CD4-positive, alpha-beta T cell treated with Interleukin-6 for 4 hours (primary cell): ENCODE measurements at regions not wholly inside any gene's neighbourhood (a gene's known extent, or its start where the extent isn't known, plus 50 kb on each side); places are given as distances from the start of the nearest gene placed in this dataset.
"Not testable (repeated sequence)": the region's sequence is repeated elsewhere in the genome, so short reads cannot be mapped to it uniquely, and the experiment has no call there.

Experiments
- DNase-seq: peaks from one replicate; pipeline ENCODE4 v3.0.0-alpha.2; 2020; ENCODE audit warnings: mixed read lengths

DNA sequence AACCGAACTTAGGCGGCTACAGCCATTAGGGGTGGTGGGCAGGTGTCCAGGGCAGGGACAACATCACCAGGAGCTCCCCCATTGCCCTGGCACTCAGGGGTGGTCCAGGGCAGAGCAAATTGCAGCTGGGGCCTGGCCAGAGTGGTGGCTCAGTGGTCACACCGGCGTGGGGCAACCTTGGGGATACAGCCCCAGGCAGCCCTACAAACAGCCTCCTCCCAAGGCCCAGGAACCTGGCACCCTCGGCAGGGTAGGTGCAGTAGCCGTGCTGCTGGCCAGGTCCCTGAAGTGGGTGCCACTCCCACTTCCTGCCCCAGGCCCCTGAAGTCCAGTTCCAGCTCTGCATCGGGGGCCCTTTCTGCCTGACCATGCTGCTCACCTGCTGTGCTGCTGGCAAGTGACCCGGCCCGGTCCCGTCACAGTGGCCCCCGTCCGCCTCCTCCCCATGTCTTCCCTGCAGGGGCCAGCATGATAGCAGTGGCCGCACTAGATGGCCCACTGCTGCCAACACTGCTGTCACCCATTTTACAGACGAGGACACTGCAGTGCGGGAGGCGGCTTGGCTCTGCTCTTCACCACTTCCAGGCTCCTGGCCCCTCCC, 712.8 kb downstream of the MATN1 start:
- DNase-seq = no peak

- no peak for DNase-seq
Measured at GRCh38 chr1:30009720-30010119, 713.7 kb downstream of the MATN1 start.

- DNase-seq = no peak
Measured at GRCh38 chr1:30008998-30009657, 714.3 kb downstream of the MATN1 start.

DNA sequence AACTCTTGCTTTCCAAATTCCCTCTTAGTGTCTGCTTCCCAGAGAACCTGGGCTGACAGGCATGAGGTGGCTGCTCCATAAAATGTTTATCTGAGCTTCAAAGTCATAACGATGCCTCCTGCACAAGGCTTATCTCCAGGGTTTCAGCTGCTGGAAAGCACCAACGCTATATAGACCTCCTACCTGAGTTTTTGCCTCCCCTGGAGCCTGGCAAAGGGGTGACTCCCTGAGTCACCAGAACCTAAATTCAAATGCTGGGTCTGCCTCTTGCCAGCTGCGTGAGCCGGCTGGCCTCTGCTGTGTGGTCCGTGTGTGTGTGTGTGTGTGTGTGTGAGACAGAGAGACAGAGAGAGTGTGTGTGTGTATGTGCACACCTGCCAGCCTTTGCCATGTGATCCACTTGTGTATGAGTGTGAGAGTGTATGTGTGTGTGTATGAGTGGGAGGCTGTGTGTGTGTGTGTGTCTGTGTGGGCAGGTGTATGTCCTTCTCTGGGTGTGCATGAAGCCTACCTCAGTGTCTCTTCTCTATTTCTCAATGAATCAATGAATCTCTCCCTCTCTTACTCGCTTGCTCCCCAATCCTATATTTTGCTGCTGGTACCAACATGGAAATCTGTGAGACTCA, 714.9 kb downstream of the MATN1 start:
- no peak for DNase-seq

GRCh38 chr1:30005972-30006619, 717.3 kb downstream of the MATN1 start:
- DNase-seq = no peak

DNA sequence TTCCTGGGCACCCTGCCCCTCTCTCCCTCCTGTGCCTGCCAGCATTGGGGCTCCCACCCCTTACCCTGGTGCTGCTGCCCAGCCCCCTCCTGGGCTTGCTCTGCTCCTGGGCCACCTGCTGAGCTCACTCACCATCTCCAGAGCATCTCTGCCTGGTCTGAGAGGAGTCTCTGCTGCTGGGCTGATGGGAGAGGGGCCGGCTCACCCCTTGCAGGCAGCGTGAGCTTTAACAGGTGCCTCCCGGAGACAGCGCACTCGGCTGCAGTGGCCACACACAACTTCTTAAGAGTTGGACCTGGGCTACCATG, 721.7 kb downstream of the MATN1 start:
- no peak for DNase-seq

- no peak for DNase-seq
Measured at GRCh38 chr1:30001011-30001731, 722.2 kb downstream of the MATN1 start.

DNA sequence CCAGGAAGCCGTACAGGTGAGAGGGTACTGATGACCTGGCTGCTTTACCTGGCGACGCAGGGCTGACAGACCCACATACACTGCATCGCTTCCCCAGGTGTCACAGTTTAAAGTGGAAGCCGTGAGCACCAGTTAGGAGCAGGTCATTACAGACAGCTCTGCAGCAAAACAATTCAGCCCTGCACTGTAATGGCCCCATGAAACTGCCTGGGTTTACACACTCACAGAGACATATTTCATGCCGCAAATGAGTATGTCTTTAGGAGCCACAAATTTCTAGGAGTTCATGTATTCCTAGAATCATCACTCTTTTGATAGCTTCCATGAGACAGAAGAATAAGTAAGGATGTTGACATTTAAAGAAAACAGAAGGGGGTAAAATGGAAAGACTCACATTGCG, 723.1 kb downstream of the MATN1 start:
- no peak for DNase-seq

DNA sequence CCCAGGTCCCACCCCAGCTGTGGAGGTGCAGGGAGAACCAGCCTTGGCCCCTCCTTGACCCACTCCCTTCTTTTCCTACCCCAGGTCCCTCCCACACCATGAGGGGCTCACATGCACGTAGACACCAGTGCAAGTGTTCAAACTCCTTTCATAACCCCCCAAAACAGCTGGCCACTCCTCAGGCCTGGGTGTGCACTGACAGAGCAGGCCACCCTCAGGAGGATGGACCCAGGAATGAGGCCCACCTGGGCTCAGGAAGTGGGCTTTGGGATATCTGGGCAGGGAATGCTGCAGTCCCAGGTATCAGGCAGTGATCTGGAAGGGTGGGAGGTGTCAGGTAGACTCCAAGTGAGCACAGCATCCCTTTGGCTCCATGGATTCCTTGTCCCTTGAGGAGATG, 723.8 kb downstream of the MATN1 start:
- no peak for DNase-seq

DNA sequence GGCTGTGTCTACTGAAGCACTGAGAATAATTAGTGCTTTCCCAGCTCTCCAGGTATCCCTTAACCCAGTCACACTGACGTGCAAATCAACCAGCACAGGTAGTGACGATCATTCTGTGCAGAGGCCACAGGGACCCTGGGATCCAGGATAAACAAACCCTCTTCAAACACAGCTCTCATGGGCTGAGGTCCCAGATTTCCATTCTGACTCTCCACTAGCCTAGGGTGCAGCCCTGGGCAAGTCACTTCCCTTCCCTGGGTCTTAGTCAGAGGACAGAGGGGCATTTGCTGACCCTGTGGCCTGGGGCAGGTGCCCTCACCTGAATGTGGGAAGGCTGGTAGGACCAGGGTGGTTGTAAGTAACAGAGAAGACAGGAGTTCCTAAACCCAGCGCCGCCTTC, 724.7 kb downstream of the MATN1 start:
- DNase-seq = no peak

- not testable (repeated sequence) for DNase-seq
Measured at GRCh38 chr1:29997818-29998217, 725.6 kb downstream of the MATN1 start.

DNA sequence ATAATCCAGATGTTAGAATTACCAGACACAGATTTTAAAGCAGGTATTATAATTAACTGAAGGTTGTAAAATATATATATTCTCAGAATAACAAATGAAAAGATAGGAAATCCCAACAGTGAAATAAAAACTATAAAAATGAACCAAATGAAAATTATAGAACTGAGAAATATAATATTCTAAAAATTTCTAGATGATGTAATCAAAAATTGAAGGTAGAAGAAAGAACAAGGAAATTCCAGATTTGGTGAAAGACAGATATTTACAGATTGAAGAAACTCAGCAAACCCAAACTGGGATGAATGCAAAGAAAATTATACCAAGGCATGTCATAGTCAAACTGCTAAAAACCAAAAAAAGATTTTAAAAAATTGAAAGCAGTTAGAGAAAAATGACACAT, 729.4 kb downstream of the MATN1 start:
- no peak for DNase-seq

DNA sequence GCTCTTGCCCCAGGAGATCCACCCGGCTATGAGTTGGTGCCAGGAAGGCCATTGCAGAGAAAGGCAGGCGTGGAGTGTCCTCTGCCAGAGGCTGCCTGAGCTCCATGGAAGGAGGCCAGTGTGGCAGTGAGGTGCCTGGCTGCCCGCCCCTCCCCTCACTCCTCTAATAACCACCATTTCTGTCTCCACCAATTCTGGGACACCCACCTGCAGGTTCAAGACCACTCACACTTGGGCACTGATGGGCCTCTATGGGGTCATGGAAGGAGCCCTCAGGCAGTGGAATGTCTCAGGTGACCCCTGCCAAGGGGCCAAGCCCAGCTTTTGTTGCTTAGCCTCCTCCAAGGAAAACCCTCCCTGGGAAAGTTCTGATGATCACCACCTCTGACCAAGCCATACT, 731.6 kb downstream of the MATN1 start:
- no peak for DNase-seq

DNA sequence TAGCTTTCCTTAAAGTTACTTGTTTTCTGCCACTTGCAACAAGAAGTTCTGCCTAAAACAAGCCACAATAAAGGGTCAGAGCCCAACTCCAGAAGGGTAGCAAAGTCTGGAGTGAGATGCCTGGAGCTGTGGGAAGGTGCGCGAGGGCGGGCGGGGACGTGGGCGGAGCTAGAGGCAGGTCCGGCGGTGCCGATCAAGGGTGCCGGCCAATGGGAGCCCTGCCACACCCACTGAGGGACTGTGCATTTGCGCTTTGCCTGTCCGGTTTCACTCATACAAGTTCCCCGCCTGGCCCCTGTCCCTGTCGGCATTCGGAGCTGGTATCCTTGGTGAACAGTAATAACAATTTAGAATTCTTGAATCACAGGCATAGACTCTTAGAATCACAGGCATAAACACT, 732.4 kb downstream of the MATN1 start:
- no peak for DNase-seq

GRCh38 chr1:29990304-29990703, 733.1 kb downstream of the MATN1 start:
- no peak for DNase-seq

GRCh38 chr1:29986986-29987385, 736.4 kb downstream of the MATN1 start:
- DNase-seq = no peak

GRCh38 chr1:29985606-29985945, 737.8 kb downstream of the MATN1 start:
- no peak for DNase-seq

GRCh38 chr1:29984862-29985605, 738.4 kb downstream of the MATN1 start:
- DNase-seq = no peak

DNA sequence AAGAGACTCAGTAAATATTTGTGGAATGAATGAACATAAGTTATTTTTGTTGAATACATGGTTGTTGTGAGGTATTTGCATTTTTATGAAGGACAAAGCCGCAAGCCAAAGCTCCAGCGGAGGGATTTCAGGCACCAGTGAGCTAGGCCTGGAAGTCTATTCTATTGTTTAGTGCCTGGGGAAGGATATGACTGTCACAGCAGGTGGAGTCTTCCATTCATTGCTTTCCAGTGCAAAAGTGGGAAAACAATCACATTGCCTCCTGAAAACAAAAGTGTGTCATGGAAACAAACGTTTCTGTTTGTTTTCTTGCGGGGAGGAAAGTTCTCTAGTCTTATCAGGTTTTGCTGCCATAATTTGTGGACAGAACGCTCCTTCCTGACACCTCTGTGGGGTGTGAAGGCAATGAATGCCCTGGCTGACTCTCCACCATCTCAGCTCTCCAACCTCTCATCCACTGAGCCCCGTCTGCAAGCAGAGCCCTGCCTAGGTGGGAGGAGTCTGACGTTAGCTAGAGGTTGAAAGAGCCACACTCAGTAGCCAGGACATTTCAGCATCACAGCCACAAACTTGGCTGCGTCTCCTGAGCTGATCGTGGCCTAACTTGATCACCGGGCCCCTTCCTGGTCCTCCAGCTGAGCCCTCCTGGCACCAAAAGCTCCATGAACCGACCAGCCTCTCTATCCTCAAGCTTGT, 739.1 kb downstream of the MATN1 start:
- no peak for DNase-seq

GRCh38 chr1:29983321-29983720, 740.1 kb downstream of the MATN1 start:
- no peak for DNase-seq

GRCh38 chr1:29981586-29982239, 741.7 kb downstream of the MATN1 start:
- DNase-seq = no peak

DNA sequence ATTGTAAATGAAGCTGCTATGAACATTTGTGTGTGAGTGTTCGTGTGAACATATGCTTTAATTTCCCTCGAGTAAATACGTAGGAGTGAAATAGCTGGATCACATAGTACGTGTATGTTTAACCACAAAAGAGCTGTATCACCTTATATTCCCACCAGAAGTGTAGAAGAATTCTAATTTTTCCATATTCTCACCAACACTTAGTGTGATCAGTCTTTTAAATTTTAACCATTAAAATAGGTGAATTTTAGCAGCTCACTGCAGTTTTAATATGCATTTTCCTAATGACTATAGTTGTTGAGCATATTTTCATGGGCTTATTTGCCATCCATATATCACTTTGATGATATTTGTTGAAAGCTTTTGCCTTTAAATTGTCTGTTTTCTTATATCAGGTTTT, 741.2 kb downstream of the PTPRU start:
- DNase-seq = no peak
